LNCAP (cell line): ENCODE measurements at regions not wholly inside any gene's neighbourhood (a gene's known extent, or its start where the extent isn't known, plus 50 kb on each side); places are given as distances from the start of the nearest gene placed in this dataset.

Experiments used
- CTCF ChIP-seq: fragments of 450-650 bp; IDR thresholded peaks from 2 replicates; pipeline ENCODE4 v1.5.1; 2017; ENCODE audit warnings: mild to moderate bottlenecking

GRCh38 chr2:121147766-121148165 lies 137.2 kb downstream of the TFCP2L1 start:
- TF ChIP-seq CTCF = no peak

GRCh38 chr2:121148481-121148880 lies 136.5 kb downstream of the TFCP2L1 start:
- no peak for TF ChIP-seq CTCF

- TF ChIP-seq CTCF = no peak
Measured at GRCh38 chr2:121149384-121149783, 135.6 kb downstream of the TFCP2L1 start.

- TF ChIP-seq CTCF = no peak
Measured at GRCh38 chr2:121150126-121150525, 134.9 kb downstream of the TFCP2L1 start.

GRCh38 chr2:121150713-121151112 lies 134.3 kb downstream of the TFCP2L1 start:
- TF ChIP-seq CTCF = no peak

- no peak for TF ChIP-seq CTCF
Measured at GRCh38 chr2:121151311-121152109, 133.5 kb downstream of the TFCP2L1 start.

- no peak for TF ChIP-seq CTCF
Measured at GRCh38 chr2:121152861-121153260, 132.1 kb downstream of the TFCP2L1 start.

GRCh38 chr2:121153516-121153915 lies 131.5 kb downstream of the TFCP2L1 start:
- no peak for TF ChIP-seq CTCF
